ENCODE measurements at regions not wholly inside any gene's neighbourhood (a gene's known extent, or its start where the extent isn't known, plus 50 kb on each side); places are given as distances from the start of the nearest gene placed in this dataset.

DNA sequence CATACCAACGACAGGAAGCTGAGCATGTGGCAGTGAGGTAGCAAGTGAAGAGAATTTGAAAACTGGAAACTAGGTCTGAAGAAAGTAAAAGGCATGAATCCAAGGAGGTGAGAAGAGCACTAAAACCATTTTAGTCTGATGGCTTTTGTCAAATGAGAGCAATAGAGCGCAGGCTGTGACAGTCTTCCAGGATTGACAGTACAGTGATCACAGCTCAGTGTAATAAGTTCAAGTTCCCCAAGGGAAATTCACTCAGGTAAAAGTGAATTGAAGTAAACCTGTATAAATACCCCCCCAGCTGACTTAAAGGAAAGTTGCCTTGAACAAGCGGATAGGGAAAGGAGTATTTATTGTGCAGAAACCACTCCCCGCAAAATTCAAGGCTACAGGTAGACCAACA, 224.2 kb upstream of the CRBN start:
- no peak for DNase-seq (ENCODE audit: low spot score)
- no peaks in the 10 kb centered on the region for H3K36me3 Mint-ChIP-seq (ENCODE audit: low read depth)
- no peak overlapping the region for H3K4me3 Mint-ChIP-seq (ENCODE audit: unreplicated experiment)
- H3K27ac Mint-ChIP-seq (ENCODE audit: unreplicated experiment): no peak overlapping the region
- peaks cover 45% of the 10 kb centered on the region for H3K9me3 Mint-ChIP-seq (ENCODE audit: low read depth)
- no peak for TF ChIP-seq CTCF (IDR thresholded peaks at IDR 0.05)
- no peaks in the 10 kb centered on the region for H3K4me1 Mint-ChIP-seq (ENCODE audit: low read depth)
- H3K27me3 Mint-ChIP-seq (ENCODE audit: low read depth): no peaks in the 10 kb centered on the region

- DNase-seq (ENCODE audit: low spot score): peak; percentile 48
- H3K9me3 Mint-ChIP-seq (ENCODE audit: low read depth): peaks cover 28% of the 10 kb centered on the region
- H3K4me3 Mint-ChIP-seq (ENCODE audit: unreplicated experiment): no peak overlapping the region
- no peaks in the 10 kb centered on the region for H3K36me3 Mint-ChIP-seq (ENCODE audit: low read depth)
- no peaks in the 10 kb centered on the region for H3K27me3 Mint-ChIP-seq (ENCODE audit: low read depth)
- no peak overlapping the region for H3K27ac Mint-ChIP-seq (ENCODE audit: unreplicated experiment)
- TF ChIP-seq CTCF (IDR thresholded peaks at IDR 0.05): no peak
- H3K4me1 Mint-ChIP-seq (ENCODE audit: low read depth): no peaks in the 10 kb centered on the region
Observed at GRCh38 chr3:3392946-3393345, 213.5 kb upstream of the CRBN start.

- no peak overlapping the region for H3K27ac Mint-ChIP-seq (ENCODE audit: unreplicated experiment)
- H3K4me3 Mint-ChIP-seq (ENCODE audit: unreplicated experiment): no peak overlapping the region
- H3K36me3 Mint-ChIP-seq (ENCODE audit: low read depth): no peaks in the 10 kb centered on the region
- DNase-seq (ENCODE audit: low spot score): no peak
- TF ChIP-seq CTCF (IDR thresholded peaks at IDR 0.05): no peak
- no peaks in the 10 kb centered on the region for H3K4me1 Mint-ChIP-seq (ENCODE audit: low read depth)
- H3K27me3 Mint-ChIP-seq (ENCODE audit: low read depth): no peaks in the 10 kb centered on the region
- H3K9me3 Mint-ChIP-seq (ENCODE audit: low read depth): peaks cover 6% of the 10 kb centered on the region
Observed at GRCh38 chr3:3383461-3383860, 204.0 kb upstream of the CRBN start.

DNA sequence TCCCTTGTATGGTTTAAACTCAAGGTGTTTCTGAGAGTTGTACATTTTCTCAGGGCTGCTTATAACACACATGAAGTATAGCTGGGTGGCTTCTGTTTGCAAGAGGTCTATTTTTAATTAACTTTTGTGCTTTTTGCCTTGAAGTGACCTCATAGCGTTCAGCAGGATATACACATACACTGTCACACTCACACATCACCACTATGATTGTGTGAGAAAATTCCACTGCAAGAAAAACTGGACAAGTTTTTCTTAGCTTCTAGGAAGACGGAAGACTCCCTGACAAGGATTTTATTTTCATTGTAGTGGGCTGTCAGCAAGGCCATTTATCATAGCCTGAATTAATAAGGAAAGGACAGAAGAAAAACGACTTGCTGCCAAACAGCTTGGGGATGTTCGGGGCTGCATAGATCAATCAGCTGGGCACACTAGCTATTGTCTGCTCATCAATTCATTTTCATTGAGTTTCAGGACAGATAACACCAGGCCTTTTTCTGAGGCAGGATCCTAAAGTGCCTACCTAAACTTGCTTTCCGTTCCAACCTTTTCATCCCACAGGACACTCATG, 192.8 kb upstream of the CRBN start:
- DNase-seq (ENCODE audit: low spot score): no peak

DNA sequence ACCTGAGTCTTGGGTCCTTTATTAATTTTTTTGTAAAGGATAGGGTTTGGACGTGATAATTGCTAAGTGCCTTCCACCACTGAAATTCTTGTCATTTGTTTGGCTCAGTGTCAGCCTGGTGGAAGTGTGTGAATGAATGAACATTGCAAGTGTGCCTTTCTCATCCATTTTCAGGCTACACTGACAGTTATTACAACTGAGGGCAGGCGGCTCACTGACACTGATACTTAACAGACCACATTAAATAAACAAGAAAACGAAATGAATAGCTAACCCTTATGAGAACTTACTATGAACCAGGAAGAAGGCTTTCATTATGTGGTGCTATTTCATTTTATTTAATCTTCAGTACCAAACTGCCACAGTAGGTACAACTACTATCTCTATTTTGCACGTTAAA, 188.8 kb upstream of the CRBN start:
- TF ChIP-seq CTCF (IDR thresholded peaks at IDR 0.05): no peak
- Mint-ChIP-seq H3K27me3 (ENCODE audit: low read depth) (no peaks in the 10 kb centered on the region), H3K27ac (ENCODE audit: unreplicated experiment) (no peak overlapping the region), H3K4me3 (ENCODE audit: unreplicated experiment) (no peak overlapping the region), H3K9me3 (ENCODE audit: low read depth) (peaks cover 7% of the 10 kb centered on the region), H3K4me1 (ENCODE audit: low read depth) (no peaks in the 10 kb centered on the region), H3K36me3 (ENCODE audit: low read depth) (no peaks in the 10 kb centered on the region)
- DNase-seq (ENCODE audit: low spot score): no peak

More for the DNA sequence above, 192.8 kb upstream of the CRBN start:
- no peak for TF ChIP-seq CTCF (IDR thresholded peaks at IDR 0.05)
- Mint-ChIP-seq H3K9me3 (ENCODE audit: low read depth) (peaks cover 24% of the 10 kb centered on the region), H3K4me1 (ENCODE audit: low read depth) (no peaks in the 10 kb centered on the region), H3K27ac (ENCODE audit: unreplicated experiment) (no peak overlapping the region), H3K4me3 (ENCODE audit: unreplicated experiment) (no peak overlapping the region), H3K36me3 (ENCODE audit: low read depth) (peaks cover 3% of the 10 kb centered on the region), H3K27me3 (ENCODE audit: low read depth) (no peaks in the 10 kb centered on the region)

Measured in chondrocyte (in vitro differentiated cells).